HG03460 (cell line): ENCODE measurements at regions not wholly inside any gene's neighbourhood (a gene's known extent, or its start where the extent isn't known, plus 50 kb on each side); places are given as distances from the start of the nearest gene placed in this dataset.

ENCODE experiments used
- ATAC-seq: cut with Tn5 transposase; IDR thresholded peaks from one replicate; pipeline ENCODE4 v1.9.1; 2021; ENCODE audit not compliant: unreplicated experiment

DNA sequence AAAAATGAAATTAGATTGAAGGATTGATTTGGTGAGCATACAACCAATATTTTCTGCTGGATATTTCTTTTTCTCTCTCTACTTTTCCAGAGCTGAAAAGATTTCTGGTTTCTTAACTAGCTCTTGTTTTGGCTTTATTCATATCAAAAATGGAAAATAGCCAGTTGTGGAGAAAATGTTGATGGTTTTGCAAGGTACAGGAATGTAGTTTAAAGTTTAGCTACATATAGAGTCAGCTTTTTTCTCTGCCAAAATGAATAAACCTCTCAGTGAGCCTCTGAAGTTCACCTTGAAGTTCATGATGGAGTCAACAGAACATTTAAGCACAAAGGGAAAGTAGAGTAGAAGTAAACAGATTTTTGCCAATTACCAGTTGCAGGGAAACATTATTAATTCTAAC lies 720.5 kb upstream of the ALCAM start:
- ATAC-seq, result no peak

DNA sequence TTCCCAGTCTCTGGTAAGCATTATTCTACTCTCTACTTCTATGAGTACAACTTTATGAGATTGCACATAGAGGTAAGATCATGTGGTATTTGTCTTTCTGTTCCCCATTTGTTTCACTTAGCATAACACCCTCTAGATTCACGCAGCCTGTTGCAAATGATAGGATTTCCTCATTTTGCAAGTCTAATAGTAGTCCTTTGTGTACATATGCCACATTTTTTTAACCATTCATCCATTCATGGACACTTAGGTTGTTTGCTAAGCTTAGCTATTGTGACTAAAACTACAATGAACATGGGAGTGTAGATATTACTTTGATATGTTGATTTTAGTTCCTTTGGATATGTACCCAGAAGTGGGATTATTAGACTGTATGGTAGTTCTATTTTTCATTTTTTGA lies 717.9 kb upstream of the ALCAM start:
- ATAC-seq, result no peak

DNA sequence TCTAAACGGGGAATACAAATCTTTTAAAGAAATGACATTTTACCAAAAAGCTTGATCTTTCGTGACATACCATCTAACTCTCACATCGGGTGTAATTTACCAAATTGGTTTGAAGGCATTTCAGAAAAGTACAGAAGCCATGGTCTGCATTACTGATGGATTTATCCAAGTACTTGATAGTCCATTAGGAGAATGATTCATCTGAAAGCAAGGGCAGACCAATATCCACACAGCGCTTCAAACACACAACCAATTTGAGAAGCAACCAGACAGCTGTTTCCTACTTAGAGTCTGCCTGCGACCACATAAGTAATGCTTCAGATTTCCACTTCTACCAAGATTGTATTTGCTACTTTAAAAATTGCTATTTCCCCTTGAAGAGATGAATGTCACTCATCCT lies 697.6 kb upstream of the ALCAM start:
- no peak for ATAC-seq

GRCh38 chr3:104672331-104672730 lies 694.4 kb upstream of the ALCAM start:
- ATAC-seq, result no peak

DNA sequence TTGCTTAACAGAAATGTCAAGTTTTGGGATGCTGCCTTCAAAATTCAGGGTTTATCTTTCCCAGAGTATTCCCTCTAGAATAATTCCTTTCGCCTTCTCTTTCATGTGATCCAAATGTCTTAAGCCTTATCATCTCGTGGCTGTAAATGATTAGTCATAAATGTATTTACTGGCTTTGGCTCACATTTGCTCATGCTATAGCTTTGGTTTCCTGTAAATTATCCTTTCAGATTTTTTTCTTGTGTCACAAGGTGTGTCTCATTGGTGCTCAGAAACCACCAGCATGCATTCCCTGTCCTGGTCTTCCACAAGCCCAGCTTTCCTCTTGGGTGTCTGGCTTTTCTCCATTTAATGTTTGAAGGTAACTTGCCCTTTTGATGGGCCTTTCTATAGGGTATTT lies 692.7 kb upstream of the ALCAM start:
- ATAC-seq, result no peak

DNA sequence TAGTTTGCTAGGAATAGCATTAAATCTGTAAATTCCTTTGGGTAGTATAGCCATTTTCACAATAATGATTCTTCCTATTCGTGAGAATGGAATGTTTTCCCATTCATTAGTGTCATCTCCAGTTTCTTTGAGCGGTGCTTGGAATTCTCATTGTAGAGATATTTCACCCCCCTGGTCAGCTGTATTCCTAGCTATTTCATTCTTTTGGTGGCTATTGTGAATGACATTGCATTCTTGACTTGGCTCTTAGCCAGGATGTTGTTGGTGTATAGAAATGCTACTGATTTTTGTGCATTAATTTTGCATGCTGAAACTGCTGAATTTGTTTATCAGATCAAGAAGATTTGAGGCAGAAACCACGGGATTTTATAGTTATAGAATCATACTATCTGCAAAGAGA lies 690.5 kb upstream of the ALCAM start:
- ATAC-seq, result no peak

GRCh38 chr3:104677932-104678331 lies 688.8 kb upstream of the ALCAM start:
- no peak for ATAC-seq

GRCh38 chr3:104685492-104685891 lies 681.2 kb upstream of the ALCAM start:
- ATAC-seq, result no peak

- no peak for ATAC-seq
Observed at GRCh38 chr3:104687362-104687761, 679.3 kb upstream of the ALCAM start.

GRCh38 chr3:104696470-104696869 lies 670.2 kb upstream of the ALCAM start:
- no peak for ATAC-seq

- ATAC-seq, result no peak
Observed at GRCh38 chr3:104711406-104711805, 655.3 kb upstream of the ALCAM start.

DNA sequence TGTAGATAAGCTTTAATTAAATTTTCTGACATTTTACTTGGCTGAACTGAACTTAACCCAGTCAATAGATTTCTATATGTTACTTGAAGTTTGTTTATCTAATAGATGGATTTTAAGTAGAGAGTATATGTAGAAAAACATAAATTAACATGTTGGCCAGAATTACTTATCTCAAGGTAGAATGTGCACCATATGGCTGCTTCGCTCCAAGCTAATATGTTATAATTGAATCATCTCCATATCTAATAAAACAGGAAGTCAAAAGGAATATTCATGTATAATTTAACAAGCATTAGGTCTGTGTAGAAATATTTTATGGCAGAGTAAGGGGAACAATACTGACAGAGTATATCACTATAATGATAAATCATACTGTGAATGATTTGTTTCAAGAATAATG lies 650.7 kb upstream of the ALCAM start:
- no peak for ATAC-seq

- peak; percentile 31 for ATAC-seq
Observed at GRCh38 chr3:104717828-104718196, 648.9 kb upstream of the ALCAM start.

DNA sequence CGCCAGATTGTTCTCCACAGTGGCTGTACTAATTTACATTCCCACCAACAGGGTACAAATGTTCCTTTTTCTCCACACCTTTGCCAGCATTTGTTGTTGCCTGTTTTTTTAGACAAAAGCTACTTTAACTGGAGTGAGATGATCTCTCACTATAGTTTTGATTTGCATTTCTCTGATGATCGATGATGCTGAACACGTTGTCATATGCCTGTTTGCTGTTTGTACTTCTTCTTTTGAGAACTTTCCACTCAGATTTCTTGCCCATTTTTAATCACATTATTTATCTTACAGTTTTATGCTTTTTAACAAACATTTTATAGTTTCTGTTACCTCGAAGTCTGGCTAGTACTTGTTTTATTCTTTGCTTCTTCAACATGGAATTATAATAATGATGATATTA lies 643.7 kb upstream of the ALCAM start:
- no peak for ATAC-seq

GRCh38 chr3:104731074-104731473 lies 635.6 kb upstream of the ALCAM start:
- ATAC-seq, result no peak

- no peak for ATAC-seq
Observed at GRCh38 chr3:104734627-104735026, 632.1 kb upstream of the ALCAM start.

DNA sequence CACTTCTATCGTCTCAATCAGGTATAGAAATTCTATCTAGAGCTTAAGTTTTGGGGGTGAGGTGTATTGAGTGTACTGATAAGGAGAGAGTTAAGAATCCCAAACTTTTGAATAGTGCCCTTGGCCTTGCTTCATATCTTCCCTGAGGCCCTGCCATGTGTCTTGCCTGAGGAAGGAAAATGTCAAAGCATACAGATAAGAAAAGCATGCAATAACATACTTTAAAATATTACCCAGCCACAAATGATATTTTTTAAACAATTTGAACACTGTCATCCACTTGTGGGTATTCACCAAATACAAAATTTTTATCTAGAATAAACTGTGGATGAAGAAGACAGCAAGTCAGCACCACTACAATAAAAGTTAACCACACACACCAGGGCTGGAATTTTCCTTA lies 631.0 kb upstream of the ALCAM start:
- ATAC-seq, result no peak

DNA sequence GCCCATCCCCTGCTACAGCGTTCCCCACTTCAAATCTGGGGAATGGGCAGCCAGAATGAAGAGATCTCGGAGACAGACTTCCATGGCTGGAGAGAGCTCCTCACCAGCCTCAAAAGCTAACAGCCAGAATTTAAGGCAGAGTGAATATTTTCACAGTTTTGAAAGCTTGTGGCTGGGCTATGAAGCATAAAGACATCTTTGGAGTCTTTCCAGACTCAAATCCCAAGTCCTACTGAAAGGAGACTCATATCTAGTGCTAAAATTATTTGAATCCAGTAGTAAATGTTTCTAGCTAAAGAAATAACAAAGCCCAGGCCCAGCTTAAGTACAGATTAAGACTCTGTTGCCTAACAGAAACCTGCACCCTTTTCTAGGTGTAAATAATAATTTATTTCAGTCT lies 628.4 kb upstream of the ALCAM start:
- ATAC-seq, result no peak

DNA sequence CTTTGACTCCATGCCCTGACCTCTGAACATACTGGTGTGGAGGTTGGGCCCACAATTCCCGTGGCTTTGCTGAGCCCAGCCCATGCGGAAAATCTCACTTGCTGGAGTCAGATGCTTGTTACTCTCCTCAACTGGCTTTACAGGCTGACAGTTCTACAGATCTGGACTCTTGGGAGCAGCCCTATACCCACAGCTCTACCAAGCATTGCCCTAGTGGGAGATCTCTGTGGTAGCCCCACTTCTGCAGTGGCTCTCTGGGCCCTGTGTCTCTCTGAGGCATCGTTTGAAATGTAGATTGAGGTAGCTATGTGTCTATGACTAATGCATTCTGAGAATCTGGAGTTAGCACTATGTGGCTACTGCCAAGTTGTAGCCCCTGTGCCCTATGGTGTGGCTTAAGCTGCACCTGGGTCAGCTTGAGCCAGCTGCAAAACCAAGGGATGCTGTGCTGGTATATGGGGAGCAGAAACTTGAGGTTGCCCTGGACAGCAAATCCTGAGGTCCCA lies 625.8 kb upstream of the ALCAM start:
- no peak for ATAC-seq

GRCh38 chr3:104742044-104742443 lies 624.7 kb upstream of the ALCAM start:
- ATAC-seq, result no peak

- ATAC-seq, result no peak
Observed at GRCh38 chr3:104745313-104745712, 621.4 kb upstream of the ALCAM start.

DNA sequence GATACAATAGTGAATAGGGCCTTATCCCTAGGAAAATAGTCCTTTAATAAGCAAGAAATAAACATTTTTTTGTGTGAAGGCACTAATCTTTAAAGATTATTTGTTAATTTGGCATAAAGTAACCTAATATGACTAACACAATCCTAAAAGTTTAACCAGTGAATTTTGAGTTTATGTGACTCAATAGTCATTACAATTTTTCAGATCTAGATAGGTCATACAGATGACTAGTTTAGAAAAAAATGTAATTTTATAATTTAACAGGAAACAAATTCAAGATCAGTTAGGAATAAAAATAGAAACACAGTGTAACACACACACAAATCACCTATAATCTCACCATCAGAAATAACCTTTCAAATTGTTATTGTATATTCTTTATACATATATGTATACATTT lies 620.7 kb upstream of the ALCAM start:
- ATAC-seq, result no peak

GRCh38 chr3:104750581-104750980 lies 616.1 kb upstream of the ALCAM start:
- no peak for ATAC-seq

DNA sequence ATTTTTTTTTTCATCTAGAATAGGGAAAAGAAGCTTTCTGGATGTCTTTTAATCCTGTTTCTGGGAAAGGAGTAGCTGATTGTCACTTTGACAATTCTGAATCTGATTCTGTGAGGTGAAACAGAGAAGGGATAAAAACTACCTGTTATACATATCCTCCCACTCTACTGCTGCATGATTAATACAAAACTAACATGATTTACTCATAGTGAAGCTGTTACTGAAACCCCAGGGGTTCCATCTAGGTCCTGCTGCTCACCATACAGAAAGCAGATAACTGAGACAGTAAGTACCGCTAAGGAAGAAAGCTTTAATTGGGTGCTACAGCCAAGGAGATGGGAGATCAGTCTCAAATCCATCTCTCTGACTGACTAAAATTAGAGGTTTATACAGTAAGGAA lies 610.9 kb upstream of the ALCAM start:
- ATAC-seq, result no peak
